Erythroblast (primary cell): ENCODE measurements at regions not wholly inside any gene's neighbourhood (a gene's known extent, or its start where the extent isn't known, plus 50 kb on each side); places are given as distances from the start of the nearest gene placed in this dataset.
A peak's percentile ranks its signal among the peaks of the same experiment; 100 is the strongest.

Experiments
- DNase-seq, 2 experiments: peaks; one replicate each; lab custom pipeline; 2025; lab: John Stamatoyannopoulos, UW
- GATA1 ChIP-seq: IDR thresholded peaks from 2 replicates; pipeline ENCODE4 v1.6.1; 2011; ENCODE audit warnings: low read depth, mild to moderate bottlenecking, control low read depth, low read length, moderate library complexity
- POLR2A ChIP-seq: IDR thresholded peaks from 2 replicates; pipeline ENCODE4 v1.6.1; 2011; ENCODE audit warnings: mild to moderate bottlenecking, low read length

- DNase-seq = no peak
- no peak for TF ChIP-seq POLR2A
- no peak for TF ChIP-seq GATA1
Measured at GRCh38 chr7:93048136-93048930, 69.4 kb downstream of the SAMD9 start.

- TF ChIP-seq POLR2A (no peak), GATA1 (no peak)
- no peak for DNase-seq
Measured at GRCh38 chr7:93047514-93048099, 70.2 kb downstream of the SAMD9 start.

GRCh38 chr7:93046641-93047040 lies 71.1 kb downstream of the SAMD9 start:
- TF ChIP-seq POLR2A (no peak), GATA1 (no peak)
- peak; percentile 45 to 64 for DNase-seq

- no peak for TF ChIP-seq GATA1
- no peak for TF ChIP-seq POLR2A
- DNase-seq = no peak
Measured at GRCh38 chr7:93044147-93044810, 73.5 kb downstream of the SAMD9 start.

- peak; percentile 5 to 20 for DNase-seq
- TF ChIP-seq POLR2A (no peak), GATA1 (no peak)
Measured at GRCh38 chr7:93043385-93043985, 74.3 kb downstream of the SAMD9 start.

- TF ChIP-seq GATA1 = no peak
- no peak for TF ChIP-seq POLR2A
Measured at GRCh38 chr7:93040355-93040754, 77.4 kb downstream of the SAMD9 start.

GRCh38 chr7:93039786-93040185 lies 78.0 kb downstream of the SAMD9 start:
- no peak for DNase-seq
- TF ChIP-seq POLR2A = no peak
- TF ChIP-seq GATA1 = no peak

More at GRCh38 chr7:93040355-93040754, 77.4 kb downstream of the SAMD9 start:
- DNase-seq = no peak

- TF ChIP-seq POLR2A = no peak
- TF ChIP-seq GATA1 = no peak
- no peak for DNase-seq
Measured at GRCh38 chr7:93039282-93039681, 78.5 kb downstream of the SAMD9 start.

- TF ChIP-seq GATA1 (no peak), POLR2A (no peak)
- DNase-seq = no peak
Measured at GRCh38 chr7:93036807-93037206, 81.0 kb downstream of the SAMD9 start.

- DNase-seq = no peak
- TF ChIP-seq POLR2A (no peak), GATA1 (no peak)
Measured at GRCh38 chr7:93036149-93036640, 81.6 kb downstream of the SAMD9 start.

GRCh38 chr7:93031795-93032194 lies 86.0 kb downstream of the SAMD9 start:
- DNase-seq = no peak
- TF ChIP-seq POLR2A = no peak
- TF ChIP-seq GATA1 = no peak

GRCh38 chr7:93030605-93031225 lies 87.1 kb downstream of the SAMD9 start:
- TF ChIP-seq POLR2A = no peak
- no peak for TF ChIP-seq GATA1
- no peak for DNase-seq

GRCh38 chr7:93029056-93029455 lies 88.7 kb downstream of the SAMD9 start:
- TF ChIP-seq POLR2A (no peak), GATA1 (no peak)
- no peak for DNase-seq
